ENCODE measurements at regions not wholly inside any gene's neighbourhood (a gene's known extent, or its start where the extent isn't known, plus 50 kb on each side); places are given as distances from the start of the nearest gene placed in this dataset.

- TF ChIP-seq CTCF (tag by site-specific recombination; IDR thresholded peaks at IDR 0.05) (no peak), ZNF223 (tag by site-specific recombination; IDR thresholded peaks at IDR 0.05) (no peak), PRDM1 (tag by site-specific recombination; IDR thresholded peaks at IDR 0.05) (no peak), ZNF2 (tag by site-specific recombination; IDR thresholded peaks at IDR 0.05) (no peak), ZNF654 (tag by site-specific recombination; IDR thresholded peaks at IDR 0.05; ENCODE audit: low read depth) (no peak), GLIS2 (tag by site-specific recombination; IDR thresholded peaks at IDR 0.05) (no peak), ZFP41 (tag by site-specific recombination; IDR thresholded peaks at IDR 0.05; ENCODE audit: borderline replicate concordance) (no peak), KLF8 (tag by site-specific recombination; IDR thresholded peaks at IDR 0.05) (no peak), ZNF629 (tag by site-specific recombination; IDR thresholded peaks at IDR 0.05) (no peak), BCL11B (tag by site-specific recombination; IDR thresholded peaks at IDR 0.05; ENCODE audit: low read depth) (no peak)
These were observed 99.7 kb upstream of the VGLL3 start for GRCh38 chr3:87090631-87091030.
